ENCODE measurements at regions not wholly inside any gene's neighbourhood (a gene's known extent, or its start where the extent isn't known, plus 50 kb on each side); places are given as distances from the start of the nearest gene placed in this dataset.

- H2AFZ ChIP-seq (ENCODE audit: low read length): no peak overlapping the region
- no peak overlapping the region for H3K27ac ChIP-seq (ENCODE audit: low read depth, low read length)
- no peaks in the 10 kb centered on the region for H4K20me1 ChIP-seq (replicated peaks in 1 of 2; ENCODE audit: control insufficient read depth in 1 of 2, insufficient read depth in 2 of 2, low read length in 2 of 2)
- no peak overlapping the region for H2AK5ac ChIP-seq (ENCODE audit: low read depth, low read length)
- H2BK120ac ChIP-seq (replicated peaks; ENCODE audit: low read depth, low read length): no peak overlapping the region
- no peaks in the 10 kb centered on the region for H3K36me3 ChIP-seq (ENCODE audit: control insufficient read depth in 2 of 4, insufficient read depth in 4 of 4, low read length in 3 of 4)
- H3K79me2 ChIP-seq (ENCODE audit: control insufficient read depth in 1 of 2, insufficient read depth in 2 of 2, low read length in 2 of 2): no peaks in the 10 kb centered on the region
- no peaks in the 10 kb centered on the region for H3K27me3 ChIP-seq (replicated peaks in 1 of 4; ENCODE audit: control insufficient read depth in 3 of 4, extremely low read depth in 1 of 4, insufficient read depth in 3 of 4, low read length in 3 of 4)
- H3K4ac ChIP-seq (replicated peaks; ENCODE audit: insufficient read length, low read depth, low read length): no peak overlapping the region
- no peaks in the 10 kb centered on the region for H3K23me2 ChIP-seq (ENCODE audit: low read depth, low read length)
- H2BK12ac ChIP-seq (ENCODE audit: low read depth, low read length): no peak overlapping the region
- H3K79me1 ChIP-seq (ENCODE audit: low read depth, low read length): no peaks in the 10 kb centered on the region
- FAIRE-seq (no peak), DNase-seq (ENCODE audit: low read depth in 1 of 2, low spot score in 2 of 2) (no peak)
- TF ChIP-seq SP1 (IDR thresholded peaks at IDR 0.05; ENCODE audit: low read depth, low read length) (no peak), USF2 (IDR thresholded peaks at IDR 0.05; ENCODE audit: low read length) (no peak), MAFK (IDR thresholded peaks at IDR 0.05; ENCODE audit: low read depth, low read length) (no peak), HDAC2 (IDR thresholded peaks at IDR 0.05; ENCODE audit: borderline replicate concordance in 1 of 2, low read depth in 2 of 2, low read length in 2 of 2) (no peak), JUND (IDR thresholded peaks at IDR 0.05; ENCODE audit: low read length) (no peak), ASH2L (IDR thresholded peaks at IDR 0.05; ENCODE audit: low read length) (no peak), TBP (IDR thresholded peaks at IDR 0.05; ENCODE audit: low read depth, low read length) (no peak), RAD21 (IDR thresholded peaks at IDR 0.05 in 1 of 2, conservative IDR thresholded peaks at IDR 0.05 in 1 of 2; ENCODE audit: low read depth in 2 of 2, low read length in 2 of 2) (no peak), RXRA (IDR thresholded peaks at IDR 0.05; ENCODE audit: insufficient read depth, low read depth, low read length) (no peak), JUN (IDR thresholded peaks at IDR 0.05; ENCODE audit: low read depth, low read length) (no peak)
- no peak overlapping the region for H4K5ac ChIP-seq (ENCODE audit: insufficient read length, low read depth, low read length)
- H2BK15ac ChIP-seq (ENCODE audit: low read length): no peak overlapping the region
- CTCF ChIA-PET (ENCODE audit: partially characterized antibody): interaction anchor here (2.6 kb wide), 1 partner anchor 269 kb away, joined by 7 read pairs; no protein-coding TSS in a partner anchor
- H4K8ac ChIP-seq (ENCODE audit: extremely low read depth, insufficient read depth, low read length): no peak overlapping the region
- H3K4me1 ChIP-seq (replicated peaks in 1 of 4; ENCODE audit: control insufficient read depth in 3 of 4, insufficient read depth in 4 of 4, low read length in 3 of 4): no peaks in the 10 kb centered on the region
- H3K23ac ChIP-seq (ENCODE audit: insufficient read length): no peak overlapping the region
- no peak overlapping the region for H2BK5ac ChIP-seq (ENCODE audit: low read depth, low read length)
- no peak overlapping the region for H3K56ac ChIP-seq (replicated peaks; ENCODE audit: insufficient read length, low read depth, low read length)
- H3K4me3 ChIP-seq (ENCODE audit: extremely low read depth in 1 of 4, insufficient read depth in 2 of 4, low read depth in 3 of 4, low read length in 4 of 4): no peak overlapping the region
- no peak overlapping the region for H3K4me2 ChIP-seq (ENCODE audit: insufficient read depth in 1 of 2, low read depth in 2 of 2, low read length in 2 of 2)
- H2BK20ac ChIP-seq (ENCODE audit: low read length): no peak overlapping the region
- no peak overlapping the region for H3K9ac ChIP-seq (replicated peaks in 1 of 4; ENCODE audit: extremely low read depth in 1 of 4, low read depth in 3 of 4, low read length in 3 of 4)
- no peak overlapping the region for H4K91ac ChIP-seq (replicated peaks; ENCODE audit: insufficient read length, low read length)
- no peak overlapping the region for H3K14ac ChIP-seq (ENCODE audit: insufficient read length)
- POLR2A ChIA-PET (ENCODE audit: partially characterized antibody): no interaction called here
- H3K18ac ChIP-seq (ENCODE audit: extremely low read depth, low read length): no peak overlapping the region
- H3K9me3 ChIP-seq (ENCODE audit: insufficient read depth in 2 of 2, low read depth in 1 of 2, low read length in 1 of 2): no peaks in the 10 kb centered on the region
- WGBS, 2 experiments (ENCODE audit: extremely low coverage in 1 of 2, insufficient coverage in 1 of 2, insufficient read length in 1 of 2, insufficient replicate concordance in 2 of 2, low coverage in 1 of 2, low lambda C conversion rate in 2 of 2, missing lambda C conversion rate in 1 of 2): 84% methylated on average over 5 of the region's 5 CpGs; no CpG with 5 or more reads in 1 of the 2 experiments
Observed at GRCh38 chr6:12624142-12624837, 92.3 kb upstream of the PHACTR1 start.

All from H1 (cell line).